Retinal pigment epithelial cell (primary cell): ENCODE measurements at regions not wholly inside any gene's neighbourhood (a gene's known extent, or its start where the extent isn't known, plus 50 kb on each side); places are given as distances from the start of the nearest gene placed in this dataset.
"Not testable (repeated sequence)": the region's sequence is repeated elsewhere in the genome, so short reads cannot be mapped to it uniquely, and the experiment has no call there.

Source experiments
- DNase-seq: peaks from one replicate; pipeline ENCODE4 v3.0.0-alpha.2; 2010; ENCODE audit warnings: low read depth
- H3K4me3 ChIP-seq: 2 replicates; pipeline ENCODE4 v1.5.1; 2011; ENCODE audit warnings: mild to moderate bottlenecking, low read length, control low read depth, moderate library complexity
- TF ChIP-seq, protein P1 (sequence below): conservative IDR thresholded peaks from 2 replicates; pipeline ENCODE4 v1.5.1; 2011; ENCODE audit warnings: low read depth, low read length, control low read depth, inconsistent platforms

DNA sequence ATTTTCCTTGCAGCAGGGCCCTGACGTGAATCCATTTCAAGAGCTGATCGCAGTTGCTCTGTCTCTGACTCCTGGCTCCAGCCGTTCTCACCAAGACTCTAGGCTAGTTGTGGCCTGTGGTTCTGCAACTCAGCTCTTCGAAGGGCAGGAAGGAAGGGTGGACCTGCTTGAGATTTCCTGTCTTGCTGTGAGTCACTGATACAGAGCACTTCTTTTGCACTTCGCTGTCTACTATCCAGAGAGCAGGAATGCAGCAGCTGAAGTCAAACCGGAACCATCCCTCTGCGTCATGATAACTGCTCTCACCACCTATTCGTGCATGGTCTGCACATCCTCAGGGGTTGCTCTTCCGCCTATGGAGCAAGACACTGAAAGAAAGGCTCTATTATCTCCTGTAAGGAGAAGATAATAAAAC lies 59.7 kb downstream of the RAP2B start:
- TF ChIP-seq, protein P1, sequence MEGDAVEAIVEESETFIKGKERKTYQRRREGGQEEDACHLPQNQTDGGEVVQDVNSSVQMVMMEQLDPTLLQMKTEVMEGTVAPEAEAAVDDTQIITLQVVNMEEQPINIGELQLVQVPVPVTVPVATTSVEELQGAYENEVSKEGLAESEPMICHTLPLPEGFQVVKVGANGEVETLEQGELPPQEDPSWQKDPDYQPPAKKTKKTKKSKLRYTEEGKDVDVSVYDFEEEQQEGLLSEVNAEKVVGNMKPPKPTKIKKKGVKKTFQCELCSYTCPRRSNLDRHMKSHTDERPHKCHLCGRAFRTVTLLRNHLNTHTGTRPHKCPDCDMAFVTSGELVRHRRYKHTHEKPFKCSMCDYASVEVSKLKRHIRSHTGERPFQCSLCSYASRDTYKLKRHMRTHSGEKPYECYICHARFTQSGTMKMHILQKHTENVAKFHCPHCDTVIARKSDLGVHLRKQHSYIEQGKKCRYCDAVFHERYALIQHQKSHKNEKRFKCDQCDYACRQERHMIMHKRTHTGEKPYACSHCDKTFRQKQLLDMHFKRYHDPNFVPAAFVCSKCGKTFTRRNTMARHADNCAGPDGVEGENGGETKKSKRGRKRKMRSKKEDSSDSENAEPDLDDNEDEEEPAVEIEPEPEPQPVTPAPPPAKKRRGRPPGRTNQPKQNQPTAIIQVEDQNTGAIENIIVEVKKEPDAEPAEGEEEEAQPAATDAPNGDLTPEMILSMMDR = no peak
- no peak overlapping the region for H3K4me3 ChIP-seq
- no peak for DNase-seq

DNA sequence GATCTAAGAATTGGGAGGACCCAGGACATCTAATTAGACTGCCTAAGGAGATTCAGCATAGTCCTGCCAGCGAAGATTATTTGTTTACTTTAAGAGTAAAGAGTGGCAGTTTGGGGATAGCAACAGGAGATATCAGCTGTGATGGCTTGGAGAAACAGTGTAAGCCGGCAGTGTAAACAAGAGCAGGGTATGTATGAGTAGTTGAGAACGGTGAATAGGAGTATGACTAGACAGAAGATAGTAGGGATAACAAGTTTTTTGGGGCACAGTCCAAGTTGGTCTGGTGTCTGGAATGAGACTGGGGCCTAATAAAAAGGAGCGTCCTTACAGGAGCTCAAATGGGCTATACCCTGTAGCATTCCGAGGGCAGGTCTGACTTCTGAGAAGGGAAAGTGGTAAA lies 64.9 kb downstream of the RAP2B start:
- DNase-seq, H3K4me3 ChIP-seq: not testable (repeated sequence)

DNA sequence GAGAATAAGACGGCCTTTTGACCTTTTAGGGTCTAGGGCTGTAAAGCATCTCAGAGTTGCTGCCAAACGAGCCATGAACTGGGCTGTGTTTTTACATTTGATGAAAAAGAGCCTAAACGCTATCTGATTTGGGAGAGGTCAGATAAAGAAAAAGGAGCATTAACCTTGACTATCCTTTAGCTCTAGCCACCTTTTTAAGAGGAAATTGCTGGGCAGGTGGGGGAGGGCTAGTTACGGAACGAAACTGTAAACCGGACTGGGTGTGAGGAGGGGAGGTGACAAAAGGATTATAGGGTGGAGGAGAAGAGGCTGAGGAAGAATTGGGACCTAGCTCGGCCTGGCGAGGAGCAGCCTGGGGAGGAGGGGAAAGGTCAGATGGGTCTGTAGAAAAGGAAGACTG lies 68.4 kb downstream of the RAP2B start:
- DNase-seq = not testable (repeated sequence)

DNA sequence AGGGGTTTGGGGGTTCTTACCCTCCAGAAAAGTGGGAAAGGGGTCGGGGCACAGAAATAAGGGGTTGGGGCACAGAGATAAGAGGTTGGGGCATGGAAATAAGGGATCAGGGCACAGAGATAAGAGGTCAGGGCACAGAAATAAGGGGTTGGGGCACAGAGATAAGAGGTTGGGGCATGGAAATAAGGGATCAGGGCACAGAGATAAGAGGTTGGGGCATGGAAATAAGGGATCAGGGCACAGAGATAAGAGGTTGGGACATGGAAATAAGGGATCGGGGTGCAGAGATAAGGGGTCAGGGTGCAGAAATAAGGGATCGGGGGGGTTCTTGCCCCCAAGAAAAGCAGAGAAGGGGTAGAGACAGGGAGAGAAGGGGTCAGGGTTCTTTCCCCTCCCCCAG lies 69.2 kb downstream of the RAP2B start:
- DNase-seq, H3K4me3 ChIP-seq: not testable (repeated sequence)

More for the DNA sequence above, 68.4 kb downstream of the RAP2B start:
- H3K4me3 ChIP-seq = not testable (repeated sequence)

DNA sequence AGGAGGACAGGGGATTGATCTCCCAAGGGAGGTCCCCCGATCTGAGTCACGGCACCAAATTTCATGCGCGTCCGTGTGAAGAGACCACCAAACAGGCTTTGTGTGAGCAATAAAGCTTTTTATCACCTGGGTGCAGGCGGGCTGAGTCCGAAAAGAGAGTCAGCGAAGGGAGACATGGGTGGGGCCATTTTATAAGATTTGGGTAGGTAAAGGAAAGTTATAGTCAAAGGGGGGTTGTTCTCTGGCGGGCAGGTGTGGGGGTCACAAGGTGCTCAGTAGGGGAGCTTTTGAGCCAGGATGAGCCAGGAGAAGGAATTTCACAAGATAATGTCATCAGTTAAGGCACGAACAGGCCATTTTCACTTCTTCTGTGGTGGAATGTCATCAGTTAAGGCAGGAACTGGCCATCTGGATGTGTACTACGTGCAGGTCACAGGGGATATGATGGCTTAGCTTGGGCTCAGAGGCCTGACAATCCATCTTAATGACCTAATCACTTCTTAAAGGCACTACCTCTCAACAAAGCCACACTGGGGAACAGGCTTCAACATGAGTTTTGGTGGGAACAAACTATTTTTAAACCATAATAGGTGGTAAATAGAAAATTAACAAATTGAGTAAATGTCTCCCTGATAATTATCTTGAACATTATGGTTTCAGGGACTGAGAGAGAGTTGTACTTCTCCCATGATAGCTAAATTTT lies 70.2 kb downstream of the RAP2B start:
- not testable (repeated sequence) for DNase-seq, H3K4me3 ChIP-seq

DNA sequence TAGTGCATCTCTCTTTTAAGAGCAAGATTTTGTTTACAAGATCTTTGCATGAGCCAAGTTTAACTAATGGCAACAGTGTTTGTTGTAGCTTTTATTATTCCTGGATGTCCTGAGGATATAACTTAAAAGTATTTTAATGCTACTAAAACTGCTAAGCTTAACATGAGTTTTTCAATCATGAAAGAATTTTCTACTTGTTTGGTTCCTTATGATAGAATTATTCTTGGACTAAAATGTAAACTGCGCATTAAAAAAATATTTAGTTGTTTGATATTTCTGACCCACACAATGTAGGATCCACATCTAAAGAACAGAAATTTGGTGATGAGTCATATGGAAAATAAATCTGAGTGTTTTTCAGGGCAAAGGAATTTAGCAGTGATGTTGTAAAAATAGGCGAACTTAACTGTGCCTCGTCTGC lies 70.8 kb downstream of the RAP2B start:
- no peak overlapping the region for H3K4me3 ChIP-seq
- no peak for DNase-seq
- TF ChIP-seq, protein P1 = no peak

DNA sequence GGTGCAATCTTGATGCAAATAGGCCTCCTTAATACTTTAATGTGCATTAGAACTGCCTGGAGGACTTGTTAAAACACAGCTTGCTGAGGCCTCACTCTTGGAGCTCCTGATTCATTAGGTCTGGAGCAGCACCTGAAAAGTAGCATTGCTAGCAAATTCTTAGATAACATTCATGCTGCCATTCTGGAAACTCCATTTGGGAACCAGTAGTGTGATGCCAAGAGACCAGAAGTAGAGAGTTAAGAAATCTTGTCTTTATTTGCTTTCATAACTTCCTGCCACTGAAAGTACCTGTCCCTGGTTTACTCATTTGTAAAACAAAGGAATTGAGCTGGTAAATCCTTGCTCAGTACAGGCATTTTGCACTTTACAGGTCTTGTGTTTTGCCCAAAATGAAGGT lies 72.0 kb downstream of the RAP2B start:
- H3K4me3 ChIP-seq = no peak overlapping the region
- DNase-seq = no peak
- TF ChIP-seq, protein P1 = no peak

DNA sequence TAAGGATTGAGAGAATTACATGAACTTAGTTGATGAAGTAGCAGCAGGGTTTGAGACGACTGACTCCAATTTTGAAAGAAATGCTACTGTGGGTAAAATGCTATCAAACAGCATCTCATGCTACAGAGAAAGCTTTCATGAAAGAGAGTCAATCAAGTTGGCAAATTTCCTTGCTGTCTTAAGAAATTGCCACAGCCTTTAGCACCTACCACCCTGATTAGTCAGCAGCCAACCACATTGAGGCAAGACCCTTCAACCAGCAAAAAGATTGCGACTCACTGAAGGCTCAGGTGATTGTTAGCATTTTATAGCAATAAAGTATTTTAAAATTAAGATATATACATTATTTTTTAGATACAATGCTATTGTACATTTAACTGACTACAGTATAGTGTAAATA lies 80.9 kb downstream of the RAP2B start:
- no peak for DNase-seq

DNA sequence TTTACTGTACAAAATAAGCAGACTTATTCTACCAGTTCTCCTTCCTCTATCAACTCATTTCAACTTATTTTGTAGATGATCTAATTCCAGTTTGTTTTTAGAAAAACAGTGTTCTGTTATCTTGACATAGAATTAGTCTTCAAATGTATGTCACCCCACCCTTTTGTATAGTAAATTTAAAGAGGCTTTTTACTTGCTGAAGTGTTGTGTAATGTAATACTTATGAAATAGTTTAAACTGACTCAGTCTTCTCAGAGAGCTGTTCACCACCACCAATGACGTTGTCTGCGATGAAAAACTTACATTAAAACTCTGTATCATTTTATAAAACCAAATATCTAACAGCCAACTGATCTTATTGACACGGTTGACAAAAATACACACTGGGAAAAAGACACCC lies 82.9 kb downstream of the RAP2B start:
- TF ChIP-seq, protein P1 = no peak
- DNase-seq = no peak
- H3K4me3 ChIP-seq = no peak overlapping the region

More for the DNA sequence above, 80.9 kb downstream of the RAP2B start:
- no peak overlapping the region for H3K4me3 ChIP-seq
- TF ChIP-seq, protein P1 = no peak
